BLaER1 treated with 17β-estradiol and CSF1 and Interleukin-3, amounts not matched to agents 10 nM and 100 nM (cell line): ENCODE measurements at regions not wholly inside any gene's neighbourhood (a gene's known extent, or its start where the extent isn't known, plus 50 kb on each side); places are given as distances from the start of the nearest gene placed in this dataset.

Experiments used
- H3K27ac ChIP-seq, 11 experiments: shearing (Covaris generic); formaldehyde crosslinking; 2 replicates each; pipeline ENCODE4 v1.8.1; 2022
- H3K27me3 ChIP-seq, 11 experiments: shearing (Covaris generic); formaldehyde crosslinking; 2 replicates each; pipeline ENCODE4 v1.8.1; 2022
- H3K36me3 ChIP-seq, 11 experiments: shearing (Covaris generic); formaldehyde crosslinking; 2 replicates each; pipeline ENCODE4 v1.8.1; 2022
- H3K4me1 ChIP-seq, 10 experiments: shearing (Covaris generic); formaldehyde crosslinking; 2 replicates each; pipeline ENCODE4 v1.8.1; 2022
- H3K4me2 ChIP-seq, 11 experiments: shearing (Covaris generic); formaldehyde crosslinking; 2 replicates each; pipeline ENCODE4 v1.8.1; 2022
- H3K4me3 ChIP-seq, 10 experiments: shearing (Covaris generic); formaldehyde crosslinking; 2 replicates each; pipeline ENCODE4 v1.8.1; 2022
- H3K9ac ChIP-seq, 11 experiments: shearing (Covaris generic); formaldehyde crosslinking; 2 replicates each; pipeline ENCODE4 v1.8.1; 2022
- H3K9me3 ChIP-seq, 11 experiments: shearing (Covaris generic); formaldehyde crosslinking; replicated peaks in 1 of 11; 2 replicates each; pipeline ENCODE4 v1.8.1; 2022
- H4K20me1 ChIP-seq, 11 experiments: shearing (Covaris generic); formaldehyde crosslinking; 2 replicates each; pipeline ENCODE4 v1.8.1; 2022
- Cebpa-rat ChIP-seq, 11 experiments: shearing (Covaris generic); IDR thresholded peaks; 2 replicates each; pipeline ENCODE4 v1.8.1; 2022

DNA sequence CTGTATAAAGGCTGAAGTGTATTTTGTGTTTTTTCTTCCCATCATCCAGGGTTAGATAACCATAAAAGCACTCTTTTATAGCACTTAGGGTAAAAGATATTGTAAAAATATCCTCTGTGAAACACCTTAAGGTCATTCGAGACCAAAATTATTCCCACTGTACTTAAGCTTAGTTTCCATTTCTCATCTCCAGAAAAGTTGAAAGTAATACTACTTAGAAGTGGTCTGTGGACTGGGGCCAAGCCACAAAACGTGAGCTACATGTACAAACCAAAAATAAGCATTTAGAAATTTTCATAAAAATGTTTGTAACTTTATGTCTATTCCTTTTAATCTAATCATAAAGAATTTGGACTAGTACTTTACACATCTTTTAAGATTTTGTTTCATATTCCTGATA is 142.0 kb upstream of the NTM start:
- no peak for TF ChIP-seq Cebpa-rat (IDR thresholded peaks at IDR 0.05)
- H3K27me3 ChIP-seq, result no peaks in the 10 kb centered on the region
- H3K27ac ChIP-seq, result no peak overlapping the region
- H3K4me1 ChIP-seq, result no peaks in the 10 kb centered on the region
- no peak overlapping the region for H3K9ac ChIP-seq
- H3K4me3 ChIP-seq, result no peak overlapping the region
- H4K20me1 ChIP-seq, result no peaks in the 10 kb centered on the region
- no peak overlapping the region for H3K4me2 ChIP-seq
- H3K36me3 ChIP-seq, result no peaks in the 10 kb centered on the region
- H3K9me3 ChIP-seq, result peaks cover 0 to 12% (median 9%) of the 10 kb centered on the region in 11 experiments; a peak in 12 of 22 replicates

DNA sequence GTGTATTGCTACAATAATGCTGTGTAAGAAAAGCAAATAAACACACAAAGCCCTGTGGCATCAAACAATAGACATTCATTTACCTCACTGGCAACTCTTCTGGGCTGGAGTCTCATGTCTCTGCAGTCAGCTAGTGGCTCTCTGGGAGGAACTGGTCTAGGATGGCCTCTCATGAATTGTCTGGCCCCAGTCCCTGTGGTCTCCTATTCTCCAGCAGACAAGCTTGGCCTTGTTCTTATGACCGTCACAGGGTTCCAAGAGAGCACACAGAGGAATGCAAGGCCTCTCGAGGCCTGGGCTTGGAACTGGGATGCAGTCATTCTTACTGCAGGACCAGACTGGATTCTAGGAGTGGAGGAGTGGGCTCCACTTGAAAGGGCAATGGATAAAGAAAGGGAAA is 141.2 kb upstream of the NTM start:
- H3K27ac ChIP-seq, result no peak overlapping the region
- H3K9me3 ChIP-seq, result peaks cover 0 to 12% (median 9%) of the 10 kb centered on the region in 11 experiments; a peak in 12 of 22 replicates
- no peak overlapping the region for H3K4me3 ChIP-seq
- no peak overlapping the region for H3K4me2 ChIP-seq
- H3K9ac ChIP-seq, result no peak overlapping the region
- no peaks in the 10 kb centered on the region for H3K27me3 ChIP-seq
- no peak for TF ChIP-seq Cebpa-rat (IDR thresholded peaks at IDR 0.05)
- H3K4me1 ChIP-seq, result no peaks in the 10 kb centered on the region
- H3K36me3 ChIP-seq, result no peaks in the 10 kb centered on the region
- no peaks in the 10 kb centered on the region for H4K20me1 ChIP-seq

DNA sequence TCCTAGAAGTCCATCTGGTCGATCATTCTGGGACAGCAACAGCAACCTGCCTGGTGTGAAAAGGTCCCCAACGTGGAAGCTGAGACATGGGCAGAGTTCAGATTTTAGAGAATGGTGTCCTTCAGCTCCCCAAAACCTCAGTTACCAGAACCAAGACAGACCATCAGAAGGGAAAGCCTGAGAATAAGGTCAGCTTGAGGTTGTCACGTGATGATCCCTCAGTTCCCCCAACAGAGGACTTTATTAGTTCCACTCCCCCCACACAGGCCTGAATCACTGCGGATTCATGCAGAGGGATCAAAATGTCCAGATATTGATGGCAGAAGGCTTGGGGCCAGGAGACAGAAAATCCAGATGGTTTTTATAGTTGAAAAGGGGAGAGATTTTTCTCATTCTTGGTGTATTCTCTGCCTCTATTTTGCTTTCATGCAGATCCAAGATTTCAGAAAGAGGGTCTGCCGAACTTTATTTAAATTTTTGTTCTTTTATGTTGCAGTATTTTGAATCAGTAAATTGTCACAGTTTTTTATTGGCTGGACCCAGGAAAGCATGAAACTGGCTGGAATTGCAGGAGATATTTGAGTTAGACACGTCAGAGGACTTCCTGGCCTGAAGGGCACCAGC is 139.0 kb upstream of the NTM start:
- no peak for TF ChIP-seq Cebpa-rat (IDR thresholded peaks at IDR 0.05)
- H3K9me3 ChIP-seq, result no peaks in the 10 kb centered on the region
- H3K27ac ChIP-seq, result no peak overlapping the region
- H4K20me1 ChIP-seq, result no peaks in the 10 kb centered on the region
- H3K4me1 ChIP-seq, result no peaks in the 10 kb centered on the region
- no peaks in the 10 kb centered on the region for H3K27me3 ChIP-seq
- no peak overlapping the region for H3K4me2 ChIP-seq
- H3K4me3 ChIP-seq, result no peak overlapping the region
- no peak overlapping the region for H3K9ac ChIP-seq
- H3K36me3 ChIP-seq, result no peaks in the 10 kb centered on the region

- H3K4me2 ChIP-seq, result no peak overlapping the region
- TF ChIP-seq Cebpa-rat (IDR thresholded peaks at IDR 0.05), result no peak
- H3K27me3 ChIP-seq, result no peaks in the 10 kb centered on the region
- H3K9me3 ChIP-seq, result no peaks in the 10 kb centered on the region
- no peaks in the 10 kb centered on the region for H3K4me1 ChIP-seq
- no peak overlapping the region for H3K9ac ChIP-seq
- no peaks in the 10 kb centered on the region; a peak in 1 of 22 replicates for H4K20me1 ChIP-seq
- H3K27ac ChIP-seq, result no peak overlapping the region
- no peak overlapping the region for H3K4me3 ChIP-seq
- no peaks in the 10 kb centered on the region for H3K36me3 ChIP-seq
Measured at GRCh38 chr11:131232261-131232660, 138.2 kb upstream of the NTM start.

GRCh38 chr11:131234221-131234620 is 136.2 kb upstream of the NTM start:
- no peaks in the 10 kb centered on the region; a peak in 1 of 22 replicates for H4K20me1 ChIP-seq
- H3K9ac ChIP-seq, result no peak overlapping the region
- H3K27ac ChIP-seq, result no peak overlapping the region
- no peak overlapping the region for H3K4me3 ChIP-seq
- no peaks in the 10 kb centered on the region for H3K27me3 ChIP-seq
- no peak for TF ChIP-seq Cebpa-rat (IDR thresholded peaks at IDR 0.05)
- no peaks in the 10 kb centered on the region for H3K9me3 ChIP-seq
- H3K36me3 ChIP-seq, result no peaks in the 10 kb centered on the region
- no peaks in the 10 kb centered on the region for H3K4me1 ChIP-seq
- no peak overlapping the region for H3K4me2 ChIP-seq

GRCh38 chr11:131235328-131236298 is 134.8 kb upstream of the NTM start:
- H3K27me3 ChIP-seq, result no peaks in the 10 kb centered on the region
- no peak overlapping the region for H3K4me2 ChIP-seq
- H3K27ac ChIP-seq, result no peak overlapping the region
- H3K4me3 ChIP-seq, result no peak overlapping the region
- no peaks in the 10 kb centered on the region for H3K9me3 ChIP-seq
- H3K9ac ChIP-seq, result no peak overlapping the region
- H4K20me1 ChIP-seq, result no peaks in the 10 kb centered on the region; a peak in 1 of 22 replicates
- H3K36me3 ChIP-seq, result no peaks in the 10 kb centered on the region
- H3K4me1 ChIP-seq, result no peaks in the 10 kb centered on the region
- TF ChIP-seq Cebpa-rat (IDR thresholded peaks at IDR 0.05), result no peak

GRCh38 chr11:131240421-131240820 is 130.0 kb upstream of the NTM start:
- H3K4me2 ChIP-seq, result no peak overlapping the region
- no peaks in the 10 kb centered on the region for H3K4me1 ChIP-seq
- TF ChIP-seq Cebpa-rat (IDR thresholded peaks at IDR 0.05), result no peak
- H3K27ac ChIP-seq, result no peak overlapping the region
- H3K27me3 ChIP-seq, result no peaks in the 10 kb centered on the region; a peak in 1 of 22 replicates
- no peaks in the 10 kb centered on the region for H3K9me3 ChIP-seq
- H3K36me3 ChIP-seq, result no peaks in the 10 kb centered on the region
- H3K9ac ChIP-seq, result no peak overlapping the region
- no peak overlapping the region for H3K4me3 ChIP-seq
- H4K20me1 ChIP-seq, result no peaks in the 10 kb centered on the region; a peak in 1 of 22 replicates

DNA sequence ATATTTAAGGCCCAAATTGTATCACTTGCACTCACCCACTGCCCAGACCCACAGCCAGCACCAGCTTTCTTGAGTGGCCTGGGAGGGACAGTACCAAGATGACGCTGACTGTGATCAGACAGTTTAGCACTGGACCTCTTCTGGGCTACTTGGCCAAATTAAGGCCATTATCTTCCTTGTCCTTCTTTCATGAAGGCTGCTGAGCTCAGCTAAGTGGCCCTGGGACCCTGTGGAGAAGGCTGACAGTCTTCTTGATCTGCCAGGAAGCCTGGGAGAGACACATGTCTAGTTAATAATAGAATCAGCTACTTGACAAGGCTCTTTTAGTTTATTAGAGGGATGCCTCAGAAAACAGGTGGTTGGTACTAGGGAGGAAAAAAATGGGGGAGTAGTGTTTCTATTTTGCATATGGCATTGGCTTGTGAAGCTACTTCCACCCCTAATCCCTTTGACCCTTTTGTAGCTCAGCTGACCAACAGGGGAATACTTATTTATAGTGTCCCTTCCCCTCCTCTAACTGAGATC is 127.9 kb upstream of the NTM start:
- H3K9ac ChIP-seq, result no peak overlapping the region
- H3K4me1 ChIP-seq, result no peaks in the 10 kb centered on the region
- no peaks in the 10 kb centered on the region for H3K36me3 ChIP-seq
- no peaks in the 10 kb centered on the region for H4K20me1 ChIP-seq
- peaks cover 0 to 4% (median 0%) of the 10 kb centered on the region in 11 experiments; a peak in 1 of 22 replicates for H3K27me3 ChIP-seq
- H3K4me2 ChIP-seq, result no peak overlapping the region
- H3K27ac ChIP-seq, result no peak overlapping the region
- TF ChIP-seq Cebpa-rat (IDR thresholded peaks at IDR 0.05), result no peak
- no peak overlapping the region for H3K4me3 ChIP-seq
- H3K9me3 ChIP-seq, result no peaks in the 10 kb centered on the region

GRCh38 chr11:131246156-131246555 is 124.3 kb upstream of the NTM start:
- no peak for TF ChIP-seq Cebpa-rat (IDR thresholded peaks at IDR 0.05)
- H3K4me2 ChIP-seq, result no peak overlapping the region
- no peak overlapping the region for H3K27ac ChIP-seq
- H3K36me3 ChIP-seq, result no peaks in the 10 kb centered on the region
- H3K9ac ChIP-seq, result no peak overlapping the region
- H3K4me1 ChIP-seq, result no peaks in the 10 kb centered on the region
- no peaks in the 10 kb centered on the region for H3K9me3 ChIP-seq
- H3K4me3 ChIP-seq, result no peak overlapping the region
- peaks cover 0 to 4% (median 0%) of the 10 kb centered on the region in 11 experiments; a peak in 1 of 22 replicates for H3K27me3 ChIP-seq
- H4K20me1 ChIP-seq, result no peaks in the 10 kb centered on the region
